H9 (cell line): ENCODE measurements at regions not wholly inside any gene's neighbourhood (a gene's known extent, or its start where the extent isn't known, plus 50 kb on each side); places are given as distances from the start of the nearest gene placed in this dataset.

ENCODE experiments used
- DNase-seq: peaks from one replicate; pipeline ENCODE4 v3.0.0-alpha.2; 2017
- H2AFZ ChIP-seq: one replicate; pipeline ENCODE4 v1.6.1; 2013; ENCODE audit warnings: mild to moderate bottlenecking, low read length, control low read depth, moderate library complexity
- H2AK5ac ChIP-seq: 2 replicates; pipeline ENCODE4 v1.6.1; 2013; ENCODE audit warnings: low read length, control low read depth, mixed read lengths; ENCODE audit not compliant: insufficient read length
- H2BK120ac ChIP-seq: one replicate; pipeline ENCODE4 v1.6.1; 2013; ENCODE audit warnings: low read depth, mild to moderate bottlenecking, low read length, control low read depth, inconsistent platforms; ENCODE audit not compliant: poor library complexity, severe bottlenecking
- H2BK12ac ChIP-seq: 2 replicates; pipeline ENCODE4 v1.6.1; 2013; ENCODE audit warnings: low read length, control low read depth, mixed read lengths, low read depth; ENCODE audit not compliant: insufficient read length
- H2BK15ac ChIP-seq: 2 replicates; pipeline ENCODE4 v1.6.1; 2013; ENCODE audit warnings: low read depth, low read length, control low read depth
- H2BK20ac ChIP-seq: one replicate; pipeline ENCODE4 v1.6.1; 2013; ENCODE audit warnings: low read depth, mild to moderate bottlenecking, low read length, control low read depth, inconsistent platforms; ENCODE audit not compliant: poor library complexity, severe bottlenecking
- H2BK5ac ChIP-seq: 2 replicates; pipeline ENCODE4 v1.6.1; 2013; ENCODE audit warnings: low read length, control low read depth, mixed read lengths; ENCODE audit not compliant: insufficient read length
- H3K14ac ChIP-seq: 2 replicates; pipeline ENCODE4 v1.6.1; 2013; ENCODE audit warnings: low read length, control low read depth; ENCODE audit not compliant: insufficient read depth
- H3K18ac ChIP-seq: 2 replicates; pipeline ENCODE4 v1.6.1; 2013; ENCODE audit warnings: low read depth, mild to moderate bottlenecking, mixed read lengths, low read length, control low read depth; ENCODE audit not compliant: insufficient read length
- H3K23ac ChIP-seq: 2 replicates; pipeline ENCODE4 v1.6.1; 2013; ENCODE audit warnings: low read length, control low read depth, mixed read lengths, low read depth; ENCODE audit not compliant: insufficient read length
- H3K23me2 ChIP-seq: 2 replicates; pipeline ENCODE4 v1.6.1; 2013; ENCODE audit warnings: low read depth, mild to moderate bottlenecking, mixed read lengths, low read length, control low read depth; ENCODE audit not compliant: insufficient read length, poor library complexity, severe bottlenecking
- H3K27ac ChIP-seq: 2 replicates; pipeline ENCODE4 v1.5.1; 2013; ENCODE audit warnings: low read length, control low read depth, mixed read lengths, low read depth; ENCODE audit not compliant: insufficient read length
- H3K27me3 ChIP-seq: 2 replicates; pipeline ENCODE4 v1.6.1; 2013; ENCODE audit warnings: low read length, control low read depth, inconsistent platforms; ENCODE audit not compliant: insufficient read depth
- H3K4ac ChIP-seq: 2 replicates; pipeline ENCODE4 v1.6.1; 2013; ENCODE audit warnings: low read depth, mild to moderate bottlenecking, control low read depth, inconsistent platforms, low read length, moderate library complexity
- H3K4me1 ChIP-seq: 2 replicates; pipeline ENCODE4 v1.6.1; 2013; ENCODE audit warnings: low read length, control low read depth, inconsistent platforms; ENCODE audit not compliant: insufficient read depth
- H3K4me2 ChIP-seq: 2 replicates; pipeline ENCODE4 v1.6.1; 2013; ENCODE audit warnings: low read length, control low read depth, mixed read lengths; ENCODE audit not compliant: insufficient read length, insufficient read depth
- H3K56ac ChIP-seq: 2 replicates; pipeline ENCODE4 v1.6.1; 2013; ENCODE audit warnings: low read depth, mild to moderate bottlenecking, mixed read lengths, low read length, control low read depth; ENCODE audit not compliant: insufficient read length
- H3K79me1 ChIP-seq: 2 replicates; pipeline ENCODE4 v1.6.1; 2013; ENCODE audit warnings: low read depth, mild to moderate bottlenecking, moderate library complexity, low read length, control low read depth, inconsistent platforms; ENCODE audit not compliant: insufficient read depth, poor library complexity, severe bottlenecking
- H3K79me2 ChIP-seq: 2 replicates; pipeline ENCODE4 v1.6.1; 2013; ENCODE audit warnings: low read length, control low read depth, inconsistent platforms; ENCODE audit not compliant: insufficient read depth
- H3K9ac ChIP-seq: 2 replicates; pipeline ENCODE4 v1.6.1; 2013; ENCODE audit warnings: low read length, control low read depth, mixed read lengths; ENCODE audit not compliant: insufficient read length; ENCODE audit errors: extremely low read depth
- H3K9me3 ChIP-seq: one replicate; pipeline ENCODE4 v1.6.1; 2013; ENCODE audit warnings: low read depth, low read length, inconsistent platforms; ENCODE audit not compliant: control insufficient read depth
- H3T11ph ChIP-seq: one replicate; pipeline ENCODE4 v1.6.1; 2013; ENCODE audit warnings: mild to moderate bottlenecking, low read length, control low read depth, inconsistent platforms
- H4K20me1 ChIP-seq: one replicate; pipeline ENCODE4 v1.6.1; 2013; ENCODE audit not compliant: control insufficient read depth, insufficient read length, insufficient read depth
- H4K5ac ChIP-seq: 2 replicates; pipeline ENCODE4 v1.6.1; 2013; ENCODE audit warnings: low read depth, mild to moderate bottlenecking, mixed read lengths, low read length, control low read depth; ENCODE audit not compliant: insufficient read length
- H4K8ac ChIP-seq: replicated peaks from 2 replicates; pipeline ENCODE4 v1.6.1; 2013; ENCODE audit warnings: low read length, control low read depth, mixed read lengths, low read depth; ENCODE audit not compliant: insufficient read length
- H4K91ac ChIP-seq: 2 replicates; pipeline ENCODE4 v1.6.1; 2013; ENCODE audit warnings: low read depth, mild to moderate bottlenecking, moderate library complexity, mixed read lengths, low read length, control low read depth; ENCODE audit not compliant: insufficient read length
- H3K27ac Mint-ChIP-seq, 3 experiments: 2 replicates in 2 of 3; 3 replicates in 1 of 3; pipeline ENCODE4 v1.8.0; 2020 to 2021; ENCODE audit warnings: mixed read lengths in 3 of 3, mild to moderate bottlenecking in 1 of 3, moderate library complexity in 1 of 3
- H3K27me3 Mint-ChIP-seq: 2 replicates; pipeline ENCODE4 v1.8.0; 2021; ENCODE audit warnings: low read depth, mild to moderate bottlenecking, moderate library complexity, mixed read lengths
- H3K36me3 Mint-ChIP-seq, 3 experiments: 2 replicates in 2 of 3; 3 replicates in 1 of 3; pipeline ENCODE4 v1.8.0; 2020 to 2021; ENCODE audit warnings: low read depth in 3 of 3, mixed read lengths in 3 of 3; ENCODE audit not compliant: insufficient read depth in 1 of 3
- H3K4me1 Mint-ChIP-seq, 2 experiments: 2 replicates each; pipeline ENCODE4 v1.8.0; 2020; ENCODE audit warnings: mixed read lengths in 2 of 2
- H3K4me3 Mint-ChIP-seq, 2 experiments: 2 replicates in 1 of 2; 3 replicates in 1 of 2; pipeline ENCODE4 v1.8.0; 2020 to 2021; ENCODE audit warnings: mild to moderate bottlenecking in 2 of 2, mixed read lengths in 2 of 2, moderate library complexity in 1 of 2
- H3K9me3 Mint-ChIP-seq, 2 experiments: 2 replicates in 1 of 2; 3 replicates in 1 of 2; pipeline ENCODE4 v1.8.0; 2020; ENCODE audit warnings: mild to moderate bottlenecking in 2 of 2, mixed read lengths in 2 of 2, moderate library complexity in 1 of 2
- WGBS: extraction: QIAGEN DNeasy Blood & Tissue Kit; methylation state at CpG from one replicate; pipeline ENCODE4 v1.1.7; 2013; ENCODE audit warnings: missing lambda C conversion rate, low lambda C conversion rate, mixed read lengths; ENCODE audit not compliant: insufficient read length; ENCODE audit errors: extremely low coverage; 5-methylcytosine and 5-hydroxymethylcytosine counted together
- TF ChIP-seq, protein P1 (sequence below): fragments of 200-600 bp; sonication (generic); conservative IDR thresholded peaks from 3 replicates; pipeline ENCODE4 v1.8.0; 2021; ENCODE audit warnings: antibody characterized with exemption, mild to moderate bottlenecking

DNA sequence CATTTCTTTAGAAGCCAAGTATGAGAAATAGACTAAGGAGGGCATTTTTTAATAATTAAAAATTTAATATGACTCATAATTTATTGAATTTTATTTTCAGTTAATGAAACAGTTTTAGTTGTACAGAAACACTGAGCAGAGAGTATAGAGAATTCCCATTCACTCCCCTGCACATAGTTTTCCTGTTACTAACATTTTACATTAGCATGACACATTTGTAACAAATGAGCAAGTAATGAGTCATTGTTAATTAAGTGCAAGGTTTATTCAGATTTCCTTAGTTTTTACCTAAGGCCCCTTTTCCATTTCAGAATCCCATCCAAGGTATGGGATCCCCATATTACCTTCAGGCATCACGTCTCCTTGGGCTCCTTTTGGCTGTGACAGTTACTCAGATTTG is 271.5 kb upstream of the FZD8 start:
- H4K20me1 ChIP-seq, result no peaks in the 10 kb centered on the region
- H3K27me3 ChIP-seq, result no peaks in the 10 kb centered on the region
- Mint-ChIP-seq H3K9me3 (no peaks in the 10 kb centered on the region), H3K27me3 (no peaks in the 10 kb centered on the region), H3K4me3 (no peak overlapping the region), H3K4me1 (peaks cover 17 to 24% of the 10 kb centered on the region in 2 experiments), H3K27ac (no peak overlapping the region), H3K36me3 (no peaks in the 10 kb centered on the region)
- H3K9me3 ChIP-seq, result no peaks in the 10 kb centered on the region
- H3K4me1 ChIP-seq, result no peaks in the 10 kb centered on the region; the same call in 1 of the 2 replicates
- H2BK12ac ChIP-seq, result no peak overlapping the region
- no peak overlapping the region for H2BK20ac ChIP-seq
- no peak overlapping the region for H2BK120ac ChIP-seq
- no peaks in the 10 kb centered on the region for H3K79me2 ChIP-seq
- no CpG with 5 or more reads among the region's 1 CpG for WGBS
- no peaks in the 10 kb centered on the region for H3K23me2 ChIP-seq
- H3K18ac ChIP-seq, result no peak overlapping the region
- no peak overlapping the region for H2AK5ac ChIP-seq
- no peak overlapping the region for H3K27ac ChIP-seq
- H4K91ac ChIP-seq, result no peak overlapping the region
- H3T11ph ChIP-seq, result no peak overlapping the region
- H4K8ac ChIP-seq, result no peak overlapping the region
- no peaks in the 10 kb centered on the region for H3K79me1 ChIP-seq
- H2AFZ ChIP-seq, result no peak overlapping the region
- no peak for DNase-seq
- no peak overlapping the region for H3K9ac ChIP-seq
- H2BK5ac ChIP-seq, result no peak overlapping the region
- H3K4me2 ChIP-seq, result no peak overlapping the region
- H3K14ac ChIP-seq, result no peak overlapping the region
- H4K5ac ChIP-seq, result no peak overlapping the region
- no peak overlapping the region for H3K4ac ChIP-seq
- H2BK15ac ChIP-seq, result no peak overlapping the region
- TF ChIP-seq, protein P1, sequence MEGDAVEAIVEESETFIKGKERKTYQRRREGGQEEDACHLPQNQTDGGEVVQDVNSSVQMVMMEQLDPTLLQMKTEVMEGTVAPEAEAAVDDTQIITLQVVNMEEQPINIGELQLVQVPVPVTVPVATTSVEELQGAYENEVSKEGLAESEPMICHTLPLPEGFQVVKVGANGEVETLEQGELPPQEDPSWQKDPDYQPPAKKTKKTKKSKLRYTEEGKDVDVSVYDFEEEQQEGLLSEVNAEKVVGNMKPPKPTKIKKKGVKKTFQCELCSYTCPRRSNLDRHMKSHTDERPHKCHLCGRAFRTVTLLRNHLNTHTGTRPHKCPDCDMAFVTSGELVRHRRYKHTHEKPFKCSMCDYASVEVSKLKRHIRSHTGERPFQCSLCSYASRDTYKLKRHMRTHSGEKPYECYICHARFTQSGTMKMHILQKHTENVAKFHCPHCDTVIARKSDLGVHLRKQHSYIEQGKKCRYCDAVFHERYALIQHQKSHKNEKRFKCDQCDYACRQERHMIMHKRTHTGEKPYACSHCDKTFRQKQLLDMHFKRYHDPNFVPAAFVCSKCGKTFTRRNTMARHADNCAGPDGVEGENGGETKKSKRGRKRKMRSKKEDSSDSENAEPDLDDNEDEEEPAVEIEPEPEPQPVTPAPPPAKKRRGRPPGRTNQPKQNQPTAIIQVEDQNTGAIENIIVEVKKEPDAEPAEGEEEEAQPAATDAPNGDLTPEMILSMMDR, result no peak
- no peak overlapping the region for H3K23ac ChIP-seq
- H3K56ac ChIP-seq, result no peak overlapping the region
